HG03060 (cell line): ENCODE measurements at regions not wholly inside any gene's neighbourhood (a gene's known extent, or its start where the extent isn't known, plus 50 kb on each side); places are given as distances from the start of the nearest gene placed in this dataset.
"Not testable (repeated sequence)": the region's sequence is repeated elsewhere in the genome, so short reads cannot be mapped to it uniquely, and the experiment has no call there.

Source experiments
- ATAC-seq: cut with Tn5 transposase; IDR thresholded peaks from one replicate; pipeline ENCODE4 v1.9.1; 2021; ENCODE audit warnings: low read depth, moderate number of reproducible peaks; ENCODE audit not compliant: unreplicated experiment

GRCh38 chr7:67655168-67655567, 658.5 kb downstream of the TYW1 start:
- ATAC-seq, result no peak

GRCh38 chr7:67659091-67659490, 662.5 kb downstream of the TYW1 start:
- no peak for ATAC-seq

DNA sequence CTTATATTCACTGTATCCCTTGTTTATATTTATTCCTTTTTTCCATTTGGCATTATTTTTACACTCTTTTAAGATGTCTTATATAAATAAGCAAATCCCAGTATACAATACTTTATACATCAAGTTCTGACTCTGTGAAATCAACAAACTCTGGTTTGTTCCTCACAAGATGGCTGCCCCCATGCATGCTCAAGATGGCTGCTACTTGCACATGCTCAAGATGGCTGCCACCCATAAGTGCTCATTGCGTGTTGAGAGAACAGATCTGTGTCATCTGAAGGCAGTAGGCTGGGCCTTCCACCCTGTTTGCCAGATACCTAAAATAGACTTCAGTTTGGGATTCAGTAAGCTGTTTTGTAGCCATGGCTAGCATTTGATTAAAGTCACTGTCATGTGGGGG, 666.2 kb downstream of the TYW1 start:
- ATAC-seq, result no peak

- ATAC-seq, result no peak
Measured at GRCh38 chr7:67663644-67664043, 667.0 kb downstream of the TYW1 start.

- ATAC-seq, result not testable (repeated sequence)
Measured at GRCh38 chr7:67666359-67666758, 669.7 kb downstream of the TYW1 start.

GRCh38 chr7:67671006-67671548, 674.4 kb downstream of the TYW1 start:
- no peak for ATAC-seq

DNA sequence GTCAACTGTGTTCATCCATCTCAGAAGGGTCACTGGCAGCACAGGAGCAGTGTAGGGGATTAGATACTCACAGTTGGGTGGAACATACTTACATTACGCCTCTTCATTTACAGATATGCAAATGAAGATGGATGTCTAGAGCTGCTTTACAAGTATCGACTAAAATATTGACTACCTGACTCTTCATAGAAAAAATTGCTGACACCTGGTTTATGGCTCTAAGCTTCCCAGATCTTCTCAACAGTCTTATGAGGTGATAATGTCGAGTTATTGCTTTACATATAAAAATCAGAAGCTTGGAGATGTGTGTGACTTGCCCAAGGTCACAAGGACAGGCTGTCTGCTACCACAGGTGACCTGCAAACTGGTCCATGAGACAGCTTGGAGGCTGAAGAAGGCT, 677.2 kb downstream of the TYW1 start:
- ATAC-seq, result no peak

- not testable (repeated sequence) for ATAC-seq
Measured at GRCh38 chr7:67674862-67675261, 678.2 kb downstream of the TYW1 start.

DNA sequence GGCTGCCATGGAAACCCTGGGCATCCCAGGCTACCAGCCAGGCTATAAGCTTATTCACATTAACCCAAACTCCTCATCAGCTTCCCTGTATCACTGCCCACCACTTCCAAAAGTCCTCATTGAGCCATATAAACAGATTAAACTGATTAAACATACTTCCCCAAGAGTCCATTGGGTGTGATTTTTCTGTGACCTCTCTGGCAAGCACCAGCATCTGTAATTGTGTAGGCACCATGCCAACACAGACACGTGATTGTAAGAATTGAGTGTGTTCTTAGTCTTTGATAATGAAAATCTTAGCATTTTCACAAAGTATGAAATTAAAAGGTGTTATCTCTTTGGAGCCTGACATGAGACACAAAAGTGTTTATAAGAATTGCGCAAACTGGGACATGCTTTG, 679.3 kb downstream of the TYW1 start:
- ATAC-seq, result no peak

GRCh38 chr7:67678419-67678818, 681.8 kb downstream of the TYW1 start:
- ATAC-seq, result no peak

GRCh38 chr7:67683628-67684027, 687.0 kb downstream of the TYW1 start:
- no peak for ATAC-seq

DNA sequence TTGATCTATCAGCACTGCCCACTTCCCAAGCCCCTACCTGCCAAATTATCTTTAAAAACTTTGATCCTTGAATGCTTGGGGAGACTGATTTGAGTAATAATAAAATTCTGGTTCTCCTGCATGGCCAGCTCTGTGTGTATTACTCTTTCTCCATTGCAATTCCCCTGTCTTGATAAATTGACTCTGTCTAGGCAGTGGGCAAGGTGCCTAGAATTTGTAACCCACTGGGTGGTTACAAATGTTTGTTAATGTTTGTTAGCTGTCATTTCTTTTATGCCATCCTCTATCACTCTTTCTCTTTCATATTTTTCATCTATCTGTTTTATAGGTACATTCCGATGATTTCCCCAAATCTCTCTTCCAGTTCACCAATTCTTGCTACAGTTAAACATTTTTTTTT, 694.1 kb downstream of the TYW1 start:
- ATAC-seq, result no peak

DNA sequence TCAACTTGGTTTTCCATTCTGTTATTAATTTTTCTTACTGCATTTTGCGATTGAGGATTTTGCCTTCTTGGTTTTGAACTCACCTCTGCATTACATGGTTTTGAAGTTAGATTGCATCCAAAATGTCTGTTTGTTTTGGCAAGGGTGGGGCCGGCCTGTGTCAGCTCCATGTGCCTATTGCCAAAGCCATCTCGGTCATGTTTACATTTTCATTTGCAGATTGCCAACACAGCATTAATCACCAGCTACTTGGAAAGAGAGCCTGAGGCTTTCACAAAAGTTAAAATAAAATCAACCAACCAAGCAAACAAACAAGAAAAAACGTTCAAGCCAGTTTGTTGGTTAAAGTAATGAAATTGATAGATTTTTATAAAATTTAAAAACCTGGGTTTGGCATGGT, 695.8 kb downstream of the TYW1 start:
- no peak for ATAC-seq

DNA sequence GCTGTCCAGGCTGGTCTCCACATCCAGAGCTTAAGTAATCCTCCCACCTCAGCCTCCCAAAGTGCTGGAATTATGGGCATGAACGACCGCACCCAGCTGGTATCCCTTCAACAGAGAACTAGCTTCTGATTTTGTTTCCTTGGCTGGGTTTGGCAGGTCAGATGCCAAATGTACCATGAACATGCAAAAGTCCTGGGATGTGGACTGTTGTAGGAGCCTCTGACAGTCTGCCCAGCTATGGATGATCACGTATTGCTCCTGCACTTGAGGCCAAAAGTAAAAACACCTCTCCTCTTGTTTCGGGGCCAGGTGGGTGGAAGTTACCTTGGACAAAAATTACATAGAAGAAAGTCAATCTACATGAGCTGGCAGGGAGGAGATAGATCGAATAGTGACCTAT, 699.5 kb downstream of the TYW1 start:
- no peak for ATAC-seq

DNA sequence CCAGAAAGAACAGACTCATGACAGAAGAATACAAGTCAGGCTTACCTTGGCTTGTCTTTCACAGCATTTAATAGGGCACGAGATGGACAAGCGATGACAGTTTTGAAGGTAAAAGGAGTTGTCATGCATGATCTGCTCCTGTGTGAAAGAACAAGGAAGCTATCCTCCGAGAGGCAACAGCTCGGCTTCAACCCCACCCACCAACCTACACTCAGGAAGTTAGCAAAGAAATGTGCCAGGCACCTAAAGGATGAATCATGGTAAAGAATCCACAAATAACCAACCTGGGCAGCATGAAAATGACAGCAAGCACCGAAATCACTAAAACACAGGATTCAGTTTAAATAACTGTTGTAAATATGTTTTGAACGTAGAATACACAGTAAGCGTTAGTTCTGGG, 700.2 kb downstream of the TYW1 start:
- ATAC-seq, result no peak

- ATAC-seq, result no peak
Measured at GRCh38 chr7:67698354-67698753, 701.7 kb downstream of the TYW1 start.

- no peak for ATAC-seq
Measured at GRCh38 chr7:67705850-67706249, 709.2 kb downstream of the TYW1 start.

DNA sequence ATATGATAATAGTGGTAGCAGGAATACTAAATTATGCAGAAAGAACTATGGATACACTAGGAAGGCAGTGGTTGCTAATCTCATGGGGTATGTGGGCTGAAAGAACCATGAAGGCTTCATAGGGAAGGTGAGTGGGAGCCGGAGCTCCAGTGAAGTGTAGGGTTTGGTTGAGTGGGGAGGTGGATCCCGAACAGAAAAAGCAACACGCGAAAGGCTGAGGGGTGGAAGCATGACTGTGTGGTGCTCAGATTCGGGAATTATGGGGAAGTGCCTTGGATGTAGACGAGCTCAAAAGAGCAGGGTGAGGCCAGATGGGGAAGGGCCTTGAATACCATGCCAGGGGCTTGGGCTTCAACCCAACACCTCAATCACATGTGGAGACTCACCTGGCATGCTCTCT, 715.1 kb downstream of the TYW1 start:
- ATAC-seq, result no peak

GRCh38 chr7:67713451-67714056, 716.9 kb downstream of the TYW1 start:
- ATAC-seq, result no peak

DNA sequence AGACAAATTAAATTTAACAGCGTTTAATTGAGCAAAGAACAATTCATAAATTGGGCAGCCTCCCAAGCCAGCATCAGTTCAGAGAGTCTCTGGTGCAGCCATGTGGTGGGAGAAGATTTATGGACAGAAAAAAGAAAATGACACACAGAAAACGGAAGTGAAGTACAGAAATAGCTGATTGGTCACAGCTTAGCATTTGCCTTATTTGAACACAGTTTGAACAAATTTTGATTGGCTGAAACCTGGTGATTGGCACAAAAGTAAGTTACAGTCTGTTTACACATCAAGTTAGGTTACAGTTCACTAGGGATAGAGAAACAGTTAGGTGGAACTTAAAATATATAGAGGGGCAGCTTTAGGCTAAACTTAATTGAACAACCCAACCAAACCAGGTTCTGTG, 720.1 kb downstream of the TYW1 start:
- ATAC-seq, result no peak

DNA sequence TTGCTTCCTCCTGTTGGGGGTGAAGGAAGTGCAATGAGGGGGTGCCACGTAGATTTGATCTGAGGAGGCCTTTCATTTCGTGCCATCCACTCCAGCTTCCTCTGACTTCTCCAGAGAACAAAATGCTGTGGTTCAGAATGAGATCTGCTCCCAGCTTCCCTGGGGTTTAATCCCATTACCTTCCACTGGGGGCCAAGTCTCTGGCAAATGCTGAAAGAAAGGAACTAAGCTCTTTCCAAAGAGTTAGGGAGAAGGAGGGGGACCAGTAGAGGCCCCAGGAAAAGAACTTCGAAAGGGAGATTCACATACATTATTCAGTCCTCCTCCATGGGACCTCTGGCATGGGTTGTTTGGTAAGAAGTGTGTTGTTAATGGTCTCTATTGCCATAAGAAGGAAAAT, 727.0 kb downstream of the TYW1 start:
- no peak for ATAC-seq

DNA sequence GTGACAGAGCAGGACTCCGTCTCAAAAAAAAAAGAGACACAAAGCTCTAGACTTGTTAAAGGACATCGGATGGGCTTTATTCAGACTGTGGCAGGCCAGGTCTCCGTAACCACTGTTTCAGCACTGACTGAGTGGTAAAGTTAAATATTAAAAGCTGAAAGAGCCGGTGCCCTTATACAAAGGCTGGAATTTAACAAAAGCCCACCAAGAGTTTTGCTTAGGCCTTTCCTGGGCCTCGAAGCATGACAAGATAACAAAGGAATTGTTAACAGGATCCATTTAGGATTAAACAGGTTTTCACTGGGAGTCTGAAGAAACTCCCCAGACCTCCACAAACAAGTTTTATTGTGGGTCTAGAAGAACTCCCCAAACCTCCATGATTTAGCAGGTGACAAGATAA, 727.8 kb downstream of the TYW1 start:
- ATAC-seq, result no peak

GRCh38 chr7:67724955-67725354, 728.3 kb downstream of the TYW1 start:
- ATAC-seq, result no peak
